NCI-H345 treated with DMSO at 0.1 percent for 48 hours (cell line): ENCODE measurements at regions not wholly inside any gene's neighbourhood (a gene's known extent, or its start where the extent isn't known, plus 50 kb on each side); places are given as distances from the start of the nearest gene placed in this dataset.
"Not testable (repeated sequence)": the region's sequence is repeated elsewhere in the genome, so short reads cannot be mapped to it uniquely, and the experiment has no call there.

Experiments used
- DNase-seq: peaks from one replicate; lab custom pipeline; 2025; ENCODE audit not compliant: unreplicated experiment; lab: John Stamatoyannopoulos, UW

DNA sequence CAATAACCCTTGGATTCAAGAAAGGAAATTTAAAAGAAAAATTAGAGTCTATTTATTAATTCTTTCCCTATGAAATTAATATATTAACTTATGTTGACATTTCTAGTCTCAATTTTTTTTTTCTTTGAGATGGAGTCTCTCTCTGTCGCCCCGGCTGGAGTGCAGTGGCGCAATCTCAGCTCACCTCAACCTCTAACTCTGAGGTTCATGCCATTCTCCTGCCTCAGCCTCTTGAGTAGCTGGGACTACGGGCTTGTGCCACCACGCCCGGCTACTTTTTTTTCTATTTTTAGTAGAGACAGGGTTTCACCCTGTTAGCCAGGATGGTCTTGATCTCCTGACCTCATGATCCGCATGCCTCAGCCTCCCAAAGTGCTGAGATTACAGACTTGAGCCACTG is 411.7 kb upstream of the GRAMD2B start:
- not testable (repeated sequence) for DNase-seq

DNA sequence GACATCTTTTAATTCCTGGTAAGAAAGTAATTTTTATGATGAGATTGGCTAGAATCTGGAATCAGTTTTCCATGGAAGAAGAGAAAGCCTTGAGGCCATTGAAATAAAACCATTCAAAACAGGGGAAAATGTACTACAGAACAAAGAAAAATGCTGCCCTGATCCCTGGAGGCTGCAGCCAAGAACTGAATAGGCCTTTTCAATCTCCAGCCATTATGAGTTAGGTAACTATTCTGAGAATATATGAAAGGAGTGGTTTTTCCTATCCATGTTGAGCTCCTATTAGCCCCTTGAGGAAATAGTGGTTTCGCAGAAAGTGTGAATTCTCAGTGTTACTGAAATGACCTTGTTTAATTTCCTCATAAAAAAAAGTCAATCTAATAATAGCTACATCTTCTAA is 408.5 kb upstream of the GRAMD2B start:
- DNase-seq: no peak

DNA sequence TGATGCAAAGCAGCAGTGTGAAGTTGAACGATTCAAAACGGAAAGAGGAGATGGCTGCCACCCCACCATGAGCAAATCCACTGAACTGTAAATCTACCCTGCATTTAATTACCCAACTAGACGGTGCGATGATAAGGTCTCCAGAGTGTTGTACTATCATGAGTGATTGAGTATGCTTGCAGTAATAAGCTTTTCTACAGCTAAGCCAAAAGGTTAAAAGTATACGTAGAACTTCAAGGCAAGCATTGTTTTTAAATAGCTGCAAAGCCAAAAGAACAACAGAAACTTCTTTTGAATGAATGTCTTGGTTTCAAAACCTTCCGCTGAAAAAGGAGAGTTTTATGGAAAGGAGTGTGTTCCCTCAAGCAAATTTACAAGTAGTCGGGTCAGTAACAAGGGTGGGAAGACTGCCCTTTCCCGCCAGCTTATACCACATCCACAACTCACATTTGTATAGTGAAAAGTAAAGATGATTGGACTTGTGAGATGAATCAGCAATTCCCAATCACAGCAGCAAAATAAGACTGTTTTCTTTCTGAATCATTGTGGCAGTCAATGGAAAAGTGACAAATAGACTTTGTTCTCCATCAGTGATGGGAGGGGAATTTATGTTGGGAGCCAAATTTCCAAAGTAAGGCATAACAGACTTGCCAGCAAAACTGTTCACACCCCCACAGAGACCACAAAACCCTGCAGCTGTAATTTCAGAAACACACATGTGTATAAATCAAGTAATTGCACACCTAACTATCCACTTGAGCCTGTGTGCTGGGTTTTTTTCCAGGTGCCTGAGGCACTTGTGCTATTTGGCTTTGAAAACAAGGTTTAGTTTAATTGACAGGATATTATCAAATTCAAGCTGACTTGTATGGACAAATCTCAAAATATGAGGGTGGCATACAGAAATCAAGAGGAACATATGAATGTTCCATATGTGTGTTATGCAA is 407.7 kb upstream of the GRAMD2B start:
- no peak for DNase-seq

DNA sequence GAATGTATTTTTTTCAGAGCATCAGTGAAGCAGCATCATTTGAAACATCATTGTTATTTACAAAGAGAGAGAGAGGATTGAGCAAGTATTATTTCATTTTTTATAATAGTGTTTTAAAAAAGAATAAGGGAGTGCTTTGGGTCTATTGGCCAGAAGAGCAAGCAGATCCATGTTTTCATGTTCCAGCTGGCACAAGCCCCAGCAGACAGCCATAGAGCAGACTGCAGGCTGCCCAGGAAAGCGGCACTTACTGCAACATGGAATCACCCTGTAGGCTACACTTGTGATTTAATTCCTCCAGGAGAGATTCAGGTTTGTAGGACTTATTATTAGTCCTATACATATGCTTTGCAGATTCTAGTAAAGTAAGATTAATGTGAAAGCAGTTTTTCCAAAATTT is 407.0 kb upstream of the GRAMD2B start:
- no peak for DNase-seq

DNA sequence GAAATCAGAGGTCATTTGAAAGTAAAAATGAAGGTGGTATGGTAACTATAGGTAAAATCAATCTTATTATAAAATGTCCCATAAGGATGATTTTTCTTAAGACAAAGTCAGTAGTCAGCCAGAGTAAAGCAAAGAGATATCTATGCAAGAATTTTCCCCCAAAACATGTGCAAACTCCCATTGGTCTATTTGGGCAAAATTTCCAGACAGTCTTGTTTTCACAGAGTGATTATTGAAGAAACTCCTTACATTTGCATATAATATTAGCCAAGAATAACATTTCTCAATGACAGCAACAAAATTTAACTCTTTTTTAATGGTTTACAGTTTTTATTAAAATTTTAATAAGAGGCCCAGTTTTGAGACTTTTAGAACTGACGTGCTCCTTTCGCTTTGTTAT is 406.1 kb upstream of the GRAMD2B start:
- no peak for DNase-seq

DNA sequence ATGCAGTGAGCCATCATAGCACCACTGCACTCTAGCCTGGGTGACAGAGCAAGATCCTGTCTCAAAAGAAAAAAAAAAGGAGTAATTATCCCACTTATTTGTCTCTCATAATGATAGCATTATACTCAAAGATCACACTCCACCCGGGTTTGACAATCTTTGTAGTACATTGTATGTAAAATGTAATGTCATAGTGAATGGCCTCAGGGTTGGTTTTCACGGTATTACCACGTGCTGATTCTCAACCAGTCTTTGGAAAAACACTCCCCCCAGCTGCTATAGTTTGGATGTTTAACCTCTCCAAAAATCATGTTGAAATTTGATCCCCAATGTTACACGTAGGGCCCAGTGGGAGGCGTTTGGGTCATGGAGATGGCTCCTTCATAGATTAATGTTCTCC is 402.4 kb upstream of the GRAMD2B start:
- DNase-seq: no peak

DNA sequence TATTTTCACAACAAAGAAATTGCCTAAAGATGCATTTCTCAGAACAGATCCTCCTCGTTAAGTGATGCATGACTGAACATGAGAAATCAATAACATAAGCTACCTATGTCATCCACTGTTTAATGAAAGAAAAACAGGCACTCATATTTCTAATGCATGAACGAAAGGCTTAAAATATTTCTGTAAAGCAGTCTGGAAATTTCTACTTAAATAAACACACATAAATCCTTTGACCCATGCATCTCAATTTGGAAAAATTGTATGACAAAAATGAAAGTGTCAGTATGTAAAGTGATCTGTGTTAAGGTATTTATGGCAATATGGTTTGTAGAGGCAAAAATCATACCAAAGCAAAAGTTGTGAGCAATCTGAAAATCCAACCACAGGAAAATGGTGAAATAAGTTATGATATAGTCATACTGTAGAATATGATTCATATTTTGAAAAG is 399.2 kb upstream of the GRAMD2B start:
- DNase-seq: no peak

DNA sequence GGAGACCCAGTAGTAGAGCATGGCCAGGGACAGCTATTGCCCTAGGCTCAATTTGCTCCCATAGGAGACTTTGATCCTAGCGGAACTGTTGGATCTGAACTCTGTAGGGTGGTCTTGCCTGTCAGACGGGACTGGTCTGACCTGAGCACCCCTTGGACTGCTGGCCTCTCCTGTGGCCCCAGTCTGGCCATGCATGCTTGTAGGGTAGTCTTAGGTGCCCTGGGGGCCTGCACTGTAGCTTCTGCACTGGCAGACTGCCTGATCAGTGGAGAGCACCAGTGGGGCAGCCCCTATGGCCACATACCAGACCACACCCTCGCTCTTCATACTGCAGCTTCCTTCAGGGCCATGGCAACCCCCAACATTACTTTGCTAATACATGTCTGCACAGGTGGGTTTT is 396.1 kb upstream of the GRAMD2B start:
- DNase-seq: no peak

DNA sequence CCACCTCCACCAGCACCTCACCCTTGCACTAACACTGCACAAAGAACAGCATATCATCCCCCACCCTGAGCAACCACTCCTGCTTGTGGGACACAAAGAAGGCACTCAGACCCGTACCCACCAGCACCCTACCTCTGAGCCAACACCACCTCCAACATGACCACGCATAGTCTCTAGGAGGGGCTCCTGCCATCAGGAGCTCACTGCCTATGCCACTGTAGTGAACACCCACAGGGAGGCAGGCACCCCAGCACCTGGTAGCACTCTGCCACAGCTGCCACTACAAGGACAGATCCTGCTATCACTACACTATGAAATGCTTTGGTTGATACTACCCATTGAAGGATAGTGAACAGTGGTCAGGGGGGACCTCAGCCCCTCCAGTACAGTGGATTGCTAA is 395.6 kb upstream of the GRAMD2B start:
- no peak for DNase-seq

DNA sequence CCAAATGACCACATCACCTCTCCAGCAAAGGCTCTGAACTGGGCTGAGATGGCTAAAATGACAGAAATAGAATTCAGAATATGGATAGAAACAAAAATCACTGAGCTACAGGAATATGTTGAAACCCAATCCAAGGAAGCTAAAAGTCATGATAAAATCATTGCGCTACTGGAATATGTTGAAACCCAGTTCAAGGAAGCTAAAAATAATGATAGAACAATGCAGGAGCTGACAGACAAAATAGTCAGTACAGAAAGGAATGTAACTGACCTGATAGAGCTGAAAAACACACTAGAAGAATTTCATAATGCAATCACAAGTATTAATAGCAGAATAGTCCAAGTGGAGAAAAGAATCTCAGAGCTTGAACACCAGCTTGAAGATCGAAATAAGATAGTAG is 394.9 kb upstream of the GRAMD2B start:
- DNase-seq: no peak

DNA sequence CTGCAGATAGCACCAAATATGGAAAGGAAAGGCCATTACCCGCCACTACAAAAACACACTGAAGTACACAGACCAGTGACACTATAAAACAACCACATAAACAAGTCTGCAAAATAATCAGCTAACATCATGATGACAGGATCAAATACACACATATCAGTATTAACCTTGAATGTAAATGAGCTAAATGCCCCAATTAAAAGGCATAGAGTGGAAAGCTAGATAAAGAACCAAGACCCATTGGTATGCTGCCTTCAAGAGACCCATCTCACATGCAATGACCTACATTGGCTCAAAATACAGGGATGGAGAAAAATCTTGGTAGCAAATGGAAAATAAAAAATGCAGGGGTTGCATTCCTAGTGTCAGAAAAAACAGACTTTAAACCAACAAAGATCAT is 393.9 kb upstream of the GRAMD2B start:
- DNase-seq: not testable (repeated sequence)

DNA sequence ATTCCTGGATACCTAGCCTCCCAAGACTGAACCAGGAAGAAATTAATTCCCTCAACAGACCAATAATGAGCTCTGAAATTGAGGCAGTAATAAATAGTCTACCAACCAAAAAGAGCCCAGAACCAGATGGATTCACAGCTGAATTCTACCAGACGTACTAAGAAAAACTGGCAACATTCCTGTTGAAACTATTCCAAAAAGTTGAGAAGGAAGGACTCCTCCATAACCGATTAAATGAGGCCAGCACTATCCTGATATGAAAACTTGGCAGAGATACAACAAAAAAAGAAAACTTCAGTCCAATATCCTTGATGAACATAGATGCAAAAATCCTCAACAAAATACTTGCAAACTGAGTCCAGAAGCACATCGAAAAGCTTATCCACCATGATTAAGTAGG is 392.5 kb upstream of the GRAMD2B start:
- no peak for DNase-seq

DNA sequence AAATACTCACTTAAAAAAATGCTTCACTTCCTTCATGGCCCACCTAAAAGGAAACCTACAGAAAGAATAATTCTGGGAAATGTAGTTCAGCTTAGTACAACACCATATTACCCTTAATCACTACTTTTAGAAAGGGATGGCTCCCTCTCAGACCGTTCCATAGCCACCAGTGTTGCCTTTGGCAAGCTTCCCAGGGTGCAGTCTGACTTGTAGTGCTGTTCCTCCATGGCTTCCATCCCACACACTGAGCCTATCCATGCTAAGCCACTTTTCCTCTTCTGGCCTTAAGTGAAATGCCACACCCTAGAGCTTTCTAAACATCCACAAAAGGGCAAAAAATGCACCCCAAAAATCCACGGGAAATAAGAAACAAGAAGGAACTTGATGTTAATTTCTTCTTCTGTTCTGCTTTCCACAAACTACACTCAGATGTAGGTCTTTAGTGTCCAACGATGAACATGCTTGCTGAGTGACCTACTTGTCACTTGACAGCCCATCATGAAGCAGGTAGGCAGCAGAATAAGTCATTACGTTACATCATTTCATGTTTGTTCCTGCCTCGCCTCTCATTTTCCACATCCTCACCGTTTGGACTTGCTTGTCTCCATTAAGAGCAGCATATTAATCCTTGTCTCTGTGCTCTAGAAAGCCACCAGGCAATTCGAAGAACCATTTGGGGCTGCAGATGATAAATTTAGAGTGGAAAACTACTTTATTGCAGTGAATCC is 391.1 kb upstream of the GRAMD2B start:
- DNase-seq: no peak

DNA sequence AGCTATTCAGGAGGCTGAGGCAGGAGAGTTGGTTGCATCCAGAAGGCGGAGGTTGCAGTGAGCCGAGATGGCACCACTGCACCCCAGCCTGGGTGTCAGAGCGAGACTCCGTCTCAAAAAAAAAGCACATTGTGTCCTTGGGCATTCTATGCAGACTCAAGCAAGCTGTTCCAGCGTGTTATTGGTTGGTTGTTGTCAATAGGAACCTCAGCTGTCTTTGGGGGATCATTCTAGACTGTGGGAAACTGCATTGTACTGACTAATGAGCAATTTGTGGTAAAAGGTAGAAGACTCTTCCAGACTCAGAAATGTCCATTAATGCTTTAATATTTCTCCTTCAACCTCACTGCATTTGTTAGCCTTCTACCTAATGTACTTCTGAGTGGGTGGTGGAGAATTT is 379.5 kb upstream of the GRAMD2B start:
- no peak for DNase-seq

DNA sequence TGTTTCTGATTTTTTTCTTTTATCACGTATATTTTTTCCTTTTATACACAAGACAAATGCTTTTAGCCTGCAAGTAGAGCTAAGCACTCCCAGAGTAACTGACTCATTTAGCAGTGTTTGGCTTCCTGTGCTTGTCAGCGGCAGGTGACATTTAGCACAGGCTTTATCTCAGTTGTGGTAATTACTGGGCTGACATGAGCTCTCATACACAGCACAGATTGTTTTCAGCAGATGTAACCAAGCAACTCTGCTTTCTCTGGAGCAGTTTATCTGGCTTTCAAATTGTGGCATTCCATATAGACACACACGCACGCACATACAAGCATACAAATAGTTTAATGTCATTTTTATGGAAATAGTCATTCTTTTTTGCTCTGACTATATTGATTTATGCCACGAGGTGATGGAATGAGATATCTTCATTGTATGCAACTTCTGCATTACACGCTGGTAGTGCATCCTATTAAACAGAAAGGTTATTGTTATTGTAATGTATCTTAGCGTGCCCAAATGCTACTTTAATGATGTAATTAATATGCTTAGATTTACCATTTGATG is 379.0 kb upstream of the GRAMD2B start:
- DNase-seq: peak; percentile 24

DNA sequence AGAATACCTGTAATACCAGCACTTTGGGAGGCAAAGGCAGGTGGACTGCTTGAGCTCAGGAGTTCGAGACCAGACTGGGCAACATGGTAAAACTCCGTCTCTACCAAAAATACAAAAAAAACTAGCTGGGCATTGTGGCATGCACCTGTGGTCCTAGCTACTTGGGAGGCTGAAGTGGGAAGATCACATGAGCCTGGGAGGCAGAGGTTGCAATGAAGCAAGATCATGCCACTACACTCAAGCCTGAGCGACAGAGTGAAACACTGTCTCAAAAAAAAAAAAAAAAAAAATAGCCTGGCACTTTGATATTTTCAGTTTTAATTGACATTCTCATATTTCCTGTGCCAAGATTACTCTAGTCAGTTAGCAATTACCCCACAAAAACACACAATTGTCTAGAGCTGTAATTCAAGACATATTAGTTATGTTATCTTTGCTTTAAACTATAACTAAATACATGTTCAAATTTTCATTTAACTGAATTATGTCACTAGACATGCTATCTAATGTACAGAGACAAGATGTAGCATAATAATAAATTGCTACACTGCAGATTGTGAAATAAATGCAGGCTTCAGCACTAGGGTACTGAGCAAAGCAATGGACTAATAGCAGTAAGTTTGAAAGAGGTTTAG is 378.2 kb upstream of the GRAMD2B start:
- DNase-seq: no peak

DNA sequence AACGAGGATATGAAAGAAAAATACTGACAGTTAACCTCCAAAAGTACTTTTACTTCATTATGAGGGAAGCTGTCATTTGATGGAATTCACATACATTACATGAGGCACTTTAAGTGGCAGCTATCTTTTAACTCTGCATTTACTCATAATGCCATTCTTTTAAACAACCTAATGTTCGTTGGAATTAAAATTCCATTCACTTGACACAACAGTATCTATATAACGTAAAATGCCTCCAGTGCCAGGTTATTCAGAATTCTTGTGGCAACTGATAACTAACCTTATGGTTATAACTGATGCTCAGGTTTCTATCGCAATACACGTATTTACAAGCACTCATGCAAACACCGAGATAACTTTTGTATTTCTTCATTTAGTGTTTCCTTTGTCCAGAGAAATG is 376.9 kb upstream of the GRAMD2B start:
- no peak for DNase-seq

DNA sequence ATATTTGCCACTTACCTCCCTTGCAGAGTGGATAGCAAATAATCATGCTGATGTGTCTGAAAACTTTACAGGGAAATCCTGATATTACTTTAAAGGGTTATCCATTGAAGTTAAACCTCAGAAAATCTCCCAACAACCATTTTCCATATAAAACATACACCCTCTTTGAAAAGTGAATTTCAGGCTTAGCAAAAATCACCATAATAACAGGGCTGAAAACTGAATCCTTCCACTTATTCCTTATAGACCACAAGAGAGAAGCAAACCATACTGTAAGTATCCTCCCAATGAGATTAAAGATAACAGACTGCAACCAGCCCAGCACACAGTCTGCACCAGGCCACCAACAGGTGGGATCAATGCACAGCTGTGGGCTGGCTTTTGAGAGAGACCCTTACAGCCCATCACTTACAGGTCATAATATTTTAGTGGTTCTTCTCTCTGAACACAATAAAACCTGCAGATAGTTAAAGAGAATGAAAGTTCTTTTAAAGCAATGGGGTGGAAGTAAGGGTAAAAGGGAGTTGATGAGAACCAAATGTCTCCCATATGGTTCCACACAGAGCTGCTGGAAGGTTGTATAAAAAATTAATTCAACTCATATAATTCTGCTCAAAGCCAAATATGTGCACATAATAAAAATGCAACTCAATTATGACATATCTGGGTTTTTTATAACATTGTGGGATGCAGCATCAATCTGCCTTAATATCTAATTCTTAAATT is 376.2 kb upstream of the GRAMD2B start:
- no peak for DNase-seq

DNA sequence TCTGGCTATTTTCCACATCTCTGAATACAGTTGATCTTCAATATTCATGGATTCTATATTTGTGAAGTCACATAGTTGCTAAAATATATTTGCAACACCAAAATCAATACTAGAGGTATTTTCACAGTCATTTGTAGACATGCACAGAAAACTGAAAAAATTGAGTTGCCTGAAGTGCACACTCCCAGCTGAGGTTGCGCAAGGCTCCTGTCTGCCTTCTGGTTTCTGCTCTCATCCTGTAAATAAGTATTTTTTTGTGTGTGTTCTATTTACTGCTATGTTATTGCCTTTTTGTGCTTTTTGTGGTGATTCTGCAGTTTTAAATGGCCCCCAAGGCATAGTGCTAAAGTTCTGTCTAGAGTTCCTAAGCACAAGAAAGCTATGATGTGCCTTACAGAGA is 371.1 kb upstream of the GRAMD2B start:
- no peak for DNase-seq

DNA sequence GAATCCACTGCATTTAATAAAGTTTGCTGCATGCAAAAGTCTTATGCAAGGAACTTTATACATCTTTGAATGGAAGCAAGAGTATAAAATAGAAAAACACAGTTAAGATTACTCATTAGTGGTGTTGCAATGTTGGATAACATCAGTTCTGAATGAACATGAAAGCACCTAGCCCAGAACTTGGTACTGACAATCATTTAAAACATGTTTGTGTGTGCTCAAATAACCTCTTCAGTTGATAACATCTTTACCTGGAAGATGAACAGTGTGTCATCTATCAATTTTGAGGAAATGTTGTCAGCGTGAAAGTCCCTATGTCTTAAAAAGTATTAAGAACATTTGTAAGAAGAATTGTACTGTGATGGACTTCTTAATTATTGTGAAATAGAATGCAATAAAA is 370.4 kb upstream of the GRAMD2B start:
- no peak for DNase-seq

DNA sequence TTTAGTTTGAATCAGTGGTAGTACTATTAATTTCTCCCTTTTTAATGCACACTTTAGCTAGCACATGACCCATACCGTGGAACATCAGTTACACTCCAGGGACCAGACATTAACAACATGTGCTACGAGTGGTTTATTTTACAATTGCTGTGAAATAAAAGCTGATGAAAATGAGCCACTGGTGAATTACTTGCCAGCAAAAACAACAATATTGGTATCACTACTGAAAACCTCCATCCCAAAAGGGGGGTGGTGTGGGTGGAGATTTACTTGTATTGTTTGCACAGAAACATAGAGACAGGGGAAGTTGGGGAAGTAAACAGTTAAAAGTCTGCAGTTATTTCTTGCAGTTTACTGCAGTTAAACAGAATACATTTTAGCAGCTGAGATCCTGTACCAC is 369.6 kb upstream of the GRAMD2B start:
- DNase-seq: no peak
